Vagina (tissue), 2 donors: ENCODE measurements at regions not wholly inside any gene's neighbourhood (a gene's known extent, or its start where the extent isn't known, plus 50 kb on each side); places are given as distances from the start of the nearest gene placed in this dataset.

ENCODE experiments used
- POLR2A ChIP-seq, 2 donors: fragments of 450-650 bp; IDR thresholded peaks; one replicate each; pipeline ENCODE4 v1.6.1; 2017; ENCODE audit warnings: antibody characterized with exemption in 2 of 2, mild to moderate bottlenecking in 2 of 2, moderate library complexity in 2 of 2
- POLR2AphosphoS5 ChIP-seq, 2 donors: sonication (generic); formaldehyde crosslinking; IDR thresholded peaks; one replicate each; pipeline ENCODE4 v1.9.0; 2017; ENCODE audit warnings: antibody characterized with exemption in 2 of 2, mild to moderate bottlenecking in 2 of 2, low read depth in 1 of 2; ENCODE audit not compliant: insufficient read depth in 1 of 2
- TF ChIP-seq, protein P1 (sequence below), 3 experiments: fragments of 450-650 bp in 2 of 3; fragments of 200-600 bp in 1 of 3; sonication (generic) in 1 of 3; IDR thresholded peaks; one replicate each; pipeline ENCODE4 v1.5.1; 2017 to 2019; ENCODE audit warnings: antibody characterized with exemption in 3 of 3, mild to moderate bottlenecking in 2 of 3, moderate library complexity in 2 of 3

DNA sequence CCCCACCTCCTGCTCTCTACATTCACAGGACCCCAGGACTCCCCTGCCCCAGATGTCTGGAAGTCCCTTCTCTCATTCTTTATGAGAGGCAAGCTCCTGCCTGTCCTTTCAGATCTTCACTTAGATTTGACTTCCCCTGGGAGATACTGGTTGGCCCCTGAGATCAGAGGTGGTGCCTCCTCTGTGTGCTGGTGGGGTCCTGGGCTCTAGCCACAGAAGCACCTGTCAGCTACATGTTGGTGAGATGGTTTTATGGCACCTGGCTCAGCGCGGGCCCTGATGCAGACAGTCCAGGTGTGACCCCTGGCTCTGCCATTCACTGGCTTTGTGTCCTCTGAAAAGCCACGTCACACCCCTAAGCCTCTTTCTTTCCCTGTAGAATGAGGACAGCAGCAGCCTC, 369.6 kb upstream of the ID2 start:
- no peak for TF ChIP-seq POLR2A (IDR thresholded peaks at IDR 0.05)
- TF ChIP-seq, protein P1, sequence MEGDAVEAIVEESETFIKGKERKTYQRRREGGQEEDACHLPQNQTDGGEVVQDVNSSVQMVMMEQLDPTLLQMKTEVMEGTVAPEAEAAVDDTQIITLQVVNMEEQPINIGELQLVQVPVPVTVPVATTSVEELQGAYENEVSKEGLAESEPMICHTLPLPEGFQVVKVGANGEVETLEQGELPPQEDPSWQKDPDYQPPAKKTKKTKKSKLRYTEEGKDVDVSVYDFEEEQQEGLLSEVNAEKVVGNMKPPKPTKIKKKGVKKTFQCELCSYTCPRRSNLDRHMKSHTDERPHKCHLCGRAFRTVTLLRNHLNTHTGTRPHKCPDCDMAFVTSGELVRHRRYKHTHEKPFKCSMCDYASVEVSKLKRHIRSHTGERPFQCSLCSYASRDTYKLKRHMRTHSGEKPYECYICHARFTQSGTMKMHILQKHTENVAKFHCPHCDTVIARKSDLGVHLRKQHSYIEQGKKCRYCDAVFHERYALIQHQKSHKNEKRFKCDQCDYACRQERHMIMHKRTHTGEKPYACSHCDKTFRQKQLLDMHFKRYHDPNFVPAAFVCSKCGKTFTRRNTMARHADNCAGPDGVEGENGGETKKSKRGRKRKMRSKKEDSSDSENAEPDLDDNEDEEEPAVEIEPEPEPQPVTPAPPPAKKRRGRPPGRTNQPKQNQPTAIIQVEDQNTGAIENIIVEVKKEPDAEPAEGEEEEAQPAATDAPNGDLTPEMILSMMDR (IDR thresholded peaks at IDR 0.05): no peak
- no peak for TF ChIP-seq POLR2AphosphoS5 (IDR thresholded peaks at IDR 0.05; ENCODE audit: insufficient read depth in 1 of 2, low read depth in 1 of 2)
